Hepatocyte (in vitro differentiated cells): ENCODE measurements at regions not wholly inside any gene's neighbourhood (a gene's known extent, or its start where the extent isn't known, plus 50 kb on each side); places are given as distances from the start of the nearest gene placed in this dataset.

Experiments
- DNase-seq: peaks from one replicate; pipeline ENCODE4 v3.0.0-alpha.2; 2016; ENCODE audit warnings: low spot score
- H2AFZ ChIP-seq: fragments of 200-600 bp; sonication (generic); 2 replicates; pipeline ENCODE4 v1.6.0; 2016; ENCODE audit warnings: antibody characterized with exemption, mild to moderate bottlenecking
- H3K27ac ChIP-seq: fragments of 200-600 bp; sonication (generic); 2 replicates; pipeline ENCODE4 v1.5.1; 2016; ENCODE audit warnings: mild to moderate bottlenecking
- H3K27me3 ChIP-seq: fragments of 200-600 bp; sonication (generic); 2 replicates; pipeline ENCODE4 v1.6.1; 2016
- H3K36me3 ChIP-seq: fragments of 200-600 bp; sonication (generic); replicated peaks from 2 replicates; pipeline ENCODE4 v1.5.1; 2016; ENCODE audit warnings: low read depth; ENCODE audit not compliant: insufficient read depth
- H3K4me1 ChIP-seq: fragments of 200-600 bp; sonication (generic); 2 replicates; pipeline ENCODE4 v1.5.1; 2016; ENCODE audit warnings: mild to moderate bottlenecking, moderate library complexity; ENCODE audit not compliant: insufficient read depth
- H3K4me2 ChIP-seq: fragments of 200-600 bp; sonication (generic); 2 replicates; pipeline ENCODE4 v1.6.0; 2016
- H3K4me3 ChIP-seq: fragments of 200-600 bp; sonication (generic); 2 replicates; pipeline ENCODE4 v1.5.1; 2016; ENCODE audit warnings: mild to moderate bottlenecking
- H3K79me2 ChIP-seq: fragments of 200-600 bp; sonication (generic); 2 replicates; pipeline ENCODE4 v1.6.0; 2017; ENCODE audit warnings: mild to moderate bottlenecking
- H3K9me2 ChIP-seq: fragments of 200-600 bp; sonication (generic); replicated peaks from 2 replicates; pipeline ENCODE4 v1.6.0; 2017; ENCODE audit warnings: mild to moderate bottlenecking; ENCODE audit not compliant: insufficient read depth
- H3K9me3 ChIP-seq: fragments of 200-600 bp; sonication (generic); 2 replicates; pipeline ENCODE4 v1.5.1; 2016; ENCODE audit warnings: low read depth, mild to moderate bottlenecking
- H4K20me1 ChIP-seq: fragments of 200-600 bp; sonication (generic); 2 replicates; pipeline ENCODE4 v1.6.0; 2016; ENCODE audit warnings: mild to moderate bottlenecking; ENCODE audit not compliant: insufficient read depth, poor library complexity, severe bottlenecking
- EZH2 ChIP-seq: fragments of 200-600 bp; sonication (generic); IDR thresholded peaks from 2 replicates; pipeline ENCODE4 v1.6.1; 2016; ENCODE audit warnings: antibody characterized with exemption, mild to moderate bottlenecking, borderline replicate concordance
- EZH2phosphoT487 ChIP-seq: fragments of 200-600 bp; sonication (generic); IDR thresholded peaks from one replicate; pipeline ENCODE4 v1.6.1; 2018; ENCODE audit warnings: antibody characterized with exemption, mild to moderate bottlenecking, low read depth, moderate library complexity; ENCODE audit not compliant: unreplicated experiment, severe bottlenecking
- WGBS: methylation state at CpG from one replicate; pipeline ENCODE4 v1.1.6; 2016; ENCODE audit warnings: low lambda C conversion rate; ENCODE audit errors: missing lambda C conversion rate; 5-methylcytosine and 5-hydroxymethylcytosine counted together
- TF ChIP-seq, protein P1 (sequence below): fragments of 200-600 bp; sonication (generic); IDR thresholded peaks from 2 replicates; pipeline ENCODE4 v1.5.1; 2016; ENCODE audit warnings: antibody characterized with exemption, mild to moderate bottlenecking; ENCODE audit not compliant: poor library complexity

- 90% methylated on average over 6 of the region's 6 CpGs for WGBS
- no peak overlapping the region for H2AFZ ChIP-seq
Measured at GRCh38 chr3:148087601-148088371, 609.9 kb upstream of the AGTR1 start.

DNA sequence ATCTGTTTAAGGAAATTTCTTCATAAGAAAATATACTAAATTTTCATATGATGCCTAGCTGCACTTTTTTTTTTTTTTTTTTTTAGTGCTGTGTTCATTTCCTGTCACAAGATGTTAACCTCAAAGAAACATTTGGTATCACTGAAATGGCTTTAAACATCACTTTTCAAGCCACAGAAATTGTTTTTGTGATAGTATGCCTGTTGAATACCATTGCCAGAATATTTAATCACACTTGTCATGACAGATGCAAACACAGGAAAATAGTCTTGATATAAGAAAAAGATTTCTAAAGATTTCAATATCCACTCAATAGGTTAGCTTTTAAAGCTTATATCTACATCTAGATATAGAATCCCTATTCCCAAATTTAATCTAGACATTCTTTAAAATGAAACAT lies 608.5 kb upstream of the AGTR1 start:
- no peaks in the 10 kb centered on the region for H3K36me3 ChIP-seq
- no peaks in the 10 kb centered on the region for H3K9me2 ChIP-seq
- H3K27ac ChIP-seq = no peak overlapping the region
- H4K20me1 ChIP-seq = no peaks in the 10 kb centered on the region
- no peaks in the 10 kb centered on the region for H3K27me3 ChIP-seq
- H3K4me1 ChIP-seq = no peaks in the 10 kb centered on the region
- H3K79me2 ChIP-seq = no peaks in the 10 kb centered on the region
- no peak overlapping the region for H3K4me2 ChIP-seq
- DNase-seq = no peak
- H3K4me3 ChIP-seq = no peak overlapping the region
- no peaks in the 10 kb centered on the region for H3K9me3 ChIP-seq
- no peak overlapping the region for H2AFZ ChIP-seq
- TF ChIP-seq, protein P1, sequence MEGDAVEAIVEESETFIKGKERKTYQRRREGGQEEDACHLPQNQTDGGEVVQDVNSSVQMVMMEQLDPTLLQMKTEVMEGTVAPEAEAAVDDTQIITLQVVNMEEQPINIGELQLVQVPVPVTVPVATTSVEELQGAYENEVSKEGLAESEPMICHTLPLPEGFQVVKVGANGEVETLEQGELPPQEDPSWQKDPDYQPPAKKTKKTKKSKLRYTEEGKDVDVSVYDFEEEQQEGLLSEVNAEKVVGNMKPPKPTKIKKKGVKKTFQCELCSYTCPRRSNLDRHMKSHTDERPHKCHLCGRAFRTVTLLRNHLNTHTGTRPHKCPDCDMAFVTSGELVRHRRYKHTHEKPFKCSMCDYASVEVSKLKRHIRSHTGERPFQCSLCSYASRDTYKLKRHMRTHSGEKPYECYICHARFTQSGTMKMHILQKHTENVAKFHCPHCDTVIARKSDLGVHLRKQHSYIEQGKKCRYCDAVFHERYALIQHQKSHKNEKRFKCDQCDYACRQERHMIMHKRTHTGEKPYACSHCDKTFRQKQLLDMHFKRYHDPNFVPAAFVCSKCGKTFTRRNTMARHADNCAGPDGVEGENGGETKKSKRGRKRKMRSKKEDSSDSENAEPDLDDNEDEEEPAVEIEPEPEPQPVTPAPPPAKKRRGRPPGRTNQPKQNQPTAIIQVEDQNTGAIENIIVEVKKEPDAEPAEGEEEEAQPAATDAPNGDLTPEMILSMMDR = no peak
- TF ChIP-seq EZH2phosphoT487 (no peak), EZH2 (no peak)

More at GRCh38 chr3:148087601-148088371, 609.9 kb upstream of the AGTR1 start:
- H3K4me3 ChIP-seq = no peak overlapping the region
- no peaks in the 10 kb centered on the region for H3K27me3 ChIP-seq
- DNase-seq = no peak
- H3K9me2 ChIP-seq = no peaks in the 10 kb centered on the region
- H3K79me2 ChIP-seq = no peaks in the 10 kb centered on the region
- H3K4me1 ChIP-seq = no peaks in the 10 kb centered on the region
- no peaks in the 10 kb centered on the region for H4K20me1 ChIP-seq
- no peak for TF ChIP-seq EZH2phosphoT487
- TF ChIP-seq EZH2 = no peak
- TF ChIP-seq, protein P1 = no peak
- no peak overlapping the region for H3K4me2 ChIP-seq
- no peaks in the 10 kb centered on the region for H3K36me3 ChIP-seq
- H3K27ac ChIP-seq = no peak overlapping the region
- no peaks in the 10 kb centered on the region for H3K9me3 ChIP-seq

- 77% methylated on average over 2 of the region's 2 CpGs for WGBS
Measured at GRCh38 chr3:148090156-148090555, 607.5 kb upstream of the AGTR1 start.

More at GRCh38 chr3:148090156-148090555, 607.5 kb upstream of the AGTR1 start:
- H3K9me3 ChIP-seq = no peaks in the 10 kb centered on the region
- H4K20me1 ChIP-seq = no peaks in the 10 kb centered on the region
- no peak overlapping the region for H3K4me2 ChIP-seq
- no peak for DNase-seq
- no peaks in the 10 kb centered on the region for H3K27me3 ChIP-seq
- H3K36me3 ChIP-seq = no peaks in the 10 kb centered on the region
- H3K79me2 ChIP-seq = no peaks in the 10 kb centered on the region
- H3K4me3 ChIP-seq = no peak overlapping the region
- TF ChIP-seq, protein P1 = no peak
- TF ChIP-seq EZH2 (no peak), EZH2phosphoT487 (no peak)
- H2AFZ ChIP-seq = no peak overlapping the region
- H3K4me1 ChIP-seq = no peaks in the 10 kb centered on the region
- H3K9me2 ChIP-seq = no peaks in the 10 kb centered on the region
- no peak overlapping the region for H3K27ac ChIP-seq
